ENCODE measurements at regions not wholly inside any gene's neighbourhood (a gene's known extent, or its start where the extent isn't known, plus 50 kb on each side); places are given as distances from the start of the nearest gene placed in this dataset.
"Not testable (repeated sequence)": the region's sequence is repeated elsewhere in the genome, so short reads cannot be mapped to it uniquely, and the experiment has no call there.

DNA sequence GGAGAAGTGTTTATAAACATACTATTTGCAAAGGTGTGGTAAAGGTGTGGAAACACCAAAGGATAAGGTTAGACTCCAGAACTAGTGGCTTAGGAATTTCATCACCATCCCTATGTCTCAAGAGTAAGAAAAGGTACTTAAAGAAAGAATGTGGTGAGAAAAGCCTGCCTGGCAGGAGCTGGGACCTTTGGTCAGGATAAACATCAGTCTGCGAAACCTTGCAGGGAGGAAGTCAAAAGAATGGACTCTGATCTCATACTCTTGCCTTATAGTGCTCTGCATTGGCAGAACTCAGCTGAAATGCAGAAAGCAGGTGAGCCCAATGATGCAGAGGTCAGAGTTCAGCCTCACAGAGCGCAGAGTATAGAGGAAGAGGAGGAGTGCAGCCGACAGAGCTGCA, 97.2 kb upstream of the NR3C2 start:
- Histone ChIP-seq H3K4me3 (no peak overlapping the region), H3K27ac (no peak overlapping the region), H3K9me3 (ENCODE audit: low read depth) (no peaks in the 10 kb centered on the region), H3K4me1 (ENCODE audit: low read depth) (no peaks in the 10 kb centered on the region), H3K27me3 (no peaks in the 10 kb centered on the region), H3K36me3 (no peaks in the 10 kb centered on the region)
- DNase-seq (ENCODE audit: low read depth in 1 of 2, low spot score in 1 of 2), result no peak
- TF ChIP-seq, protein P1, sequence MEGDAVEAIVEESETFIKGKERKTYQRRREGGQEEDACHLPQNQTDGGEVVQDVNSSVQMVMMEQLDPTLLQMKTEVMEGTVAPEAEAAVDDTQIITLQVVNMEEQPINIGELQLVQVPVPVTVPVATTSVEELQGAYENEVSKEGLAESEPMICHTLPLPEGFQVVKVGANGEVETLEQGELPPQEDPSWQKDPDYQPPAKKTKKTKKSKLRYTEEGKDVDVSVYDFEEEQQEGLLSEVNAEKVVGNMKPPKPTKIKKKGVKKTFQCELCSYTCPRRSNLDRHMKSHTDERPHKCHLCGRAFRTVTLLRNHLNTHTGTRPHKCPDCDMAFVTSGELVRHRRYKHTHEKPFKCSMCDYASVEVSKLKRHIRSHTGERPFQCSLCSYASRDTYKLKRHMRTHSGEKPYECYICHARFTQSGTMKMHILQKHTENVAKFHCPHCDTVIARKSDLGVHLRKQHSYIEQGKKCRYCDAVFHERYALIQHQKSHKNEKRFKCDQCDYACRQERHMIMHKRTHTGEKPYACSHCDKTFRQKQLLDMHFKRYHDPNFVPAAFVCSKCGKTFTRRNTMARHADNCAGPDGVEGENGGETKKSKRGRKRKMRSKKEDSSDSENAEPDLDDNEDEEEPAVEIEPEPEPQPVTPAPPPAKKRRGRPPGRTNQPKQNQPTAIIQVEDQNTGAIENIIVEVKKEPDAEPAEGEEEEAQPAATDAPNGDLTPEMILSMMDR (IDR thresholded peaks at IDR 0.05; ENCODE audit: low read depth, low read length), result no peak

DNA sequence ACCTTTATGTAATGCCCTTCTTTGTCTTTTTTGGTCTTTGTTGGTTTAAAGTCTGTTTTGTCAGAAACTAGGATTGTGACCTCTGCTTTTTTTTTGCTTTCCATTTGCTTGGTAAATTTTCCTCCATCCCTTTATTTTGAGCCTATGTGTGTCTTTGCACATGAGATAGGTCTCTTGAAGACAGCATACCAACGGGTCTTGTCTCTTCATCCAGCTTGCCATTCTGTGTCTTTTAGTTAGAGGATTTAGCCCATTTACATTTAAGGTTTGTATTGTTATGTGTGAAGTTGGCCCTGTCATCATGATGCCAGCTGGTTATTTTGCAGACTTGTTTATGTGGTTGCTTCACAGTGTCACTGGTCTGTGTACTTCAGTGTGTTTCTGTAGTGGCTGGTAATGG, 91.6 kb upstream of the NR3C2 start:
- H3K4me1 ChIP-seq (ENCODE audit: low read depth); H3K9me3 ChIP-seq (ENCODE audit: low read depth); H3K36me3 ChIP-seq; H3K4me3 ChIP-seq; DNase-seq (ENCODE audit: low read depth in 1 of 2, low spot score in 1 of 2); H3K27ac ChIP-seq; H3K27me3 ChIP-seq: not testable (repeated sequence)

DNA sequence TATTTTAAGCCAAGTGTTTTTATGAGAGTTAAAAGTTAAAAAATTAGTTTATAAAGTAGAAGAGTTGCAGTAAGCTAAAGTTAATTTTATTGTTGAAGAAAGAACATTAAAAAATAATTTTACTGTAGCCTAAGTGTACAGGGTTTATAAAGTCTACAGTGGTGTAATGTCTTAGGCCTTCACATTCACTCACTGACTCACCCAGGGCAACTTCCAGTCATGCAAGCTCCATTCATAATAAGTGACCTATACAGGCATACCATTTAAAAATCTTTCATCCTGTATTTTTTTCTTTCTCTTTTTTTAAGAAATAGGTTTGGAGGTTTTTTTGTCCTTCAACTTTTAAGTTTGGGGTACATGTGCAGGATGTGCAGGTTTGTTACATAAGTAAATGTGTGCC, 87.9 kb upstream of the NR3C2 start:
- H3K4me1 ChIP-seq (ENCODE audit: low read depth), result no peaks in the 10 kb centered on the region
- no peak overlapping the region for H3K27ac ChIP-seq
- H3K27me3 ChIP-seq, result no peaks in the 10 kb centered on the region
- H3K36me3 ChIP-seq, result no peaks in the 10 kb centered on the region
- H3K4me3 ChIP-seq, result no peak overlapping the region
- no peak for DNase-seq (ENCODE audit: low read depth in 1 of 2, low spot score in 1 of 2)
- TF ChIP-seq, protein P1 (IDR thresholded peaks at IDR 0.05; ENCODE audit: low read depth, low read length), result no peak
- H3K9me3 ChIP-seq (ENCODE audit: low read depth), result no peaks in the 10 kb centered on the region

DNA sequence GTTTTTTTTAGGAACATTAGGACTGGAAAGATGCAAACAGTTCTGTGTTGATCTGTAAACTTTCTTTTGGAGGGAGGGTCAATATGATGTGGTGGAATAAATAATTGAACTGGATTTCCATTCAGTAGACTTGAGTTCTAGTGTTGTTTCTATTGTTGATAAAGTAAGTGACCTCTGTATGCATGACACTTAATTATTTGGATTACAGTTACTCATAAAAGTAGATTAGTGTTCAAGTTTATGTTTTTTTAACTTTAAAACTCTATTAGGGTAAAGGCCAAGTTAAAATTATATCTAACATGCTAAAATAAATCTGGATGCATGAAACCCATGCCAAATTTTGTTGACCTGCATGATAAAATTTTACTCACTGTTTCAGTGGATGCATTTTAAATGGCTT, 85.4 kb upstream of the NR3C2 start:
- H3K27me3 ChIP-seq, result no peaks in the 10 kb centered on the region
- H3K36me3 ChIP-seq, result no peaks in the 10 kb centered on the region
- no peaks in the 10 kb centered on the region for H3K4me1 ChIP-seq (ENCODE audit: low read depth)
- TF ChIP-seq, protein P1 (IDR thresholded peaks at IDR 0.05; ENCODE audit: low read depth, low read length), result no peak
- H3K27ac ChIP-seq, result no peak overlapping the region
- H3K9me3 ChIP-seq (ENCODE audit: low read depth), result no peaks in the 10 kb centered on the region
- H3K4me3 ChIP-seq, result no peak overlapping the region
- no peak for DNase-seq (ENCODE audit: low read depth in 1 of 2, low spot score in 1 of 2)

DNA sequence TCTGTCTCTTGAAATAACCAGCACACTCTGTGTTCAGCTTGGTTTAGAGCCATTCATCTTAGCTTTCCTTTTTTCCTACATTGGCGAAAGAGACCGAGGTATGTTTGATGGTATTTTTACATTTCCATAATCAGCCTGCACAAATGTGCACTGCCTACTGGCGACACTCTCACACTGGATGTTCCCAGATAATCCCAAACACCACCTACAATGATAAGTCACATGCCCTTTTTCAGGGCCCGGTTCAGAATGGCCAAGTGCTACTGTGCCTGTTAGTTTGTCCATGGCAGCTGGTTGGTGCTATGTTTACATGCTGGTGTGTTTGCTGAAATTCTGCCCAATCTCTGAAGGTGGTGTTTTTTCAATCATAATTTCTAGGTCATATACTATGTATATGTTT, 80.8 kb upstream of the NR3C2 start:
- TF ChIP-seq, protein P1 (IDR thresholded peaks at IDR 0.05; ENCODE audit: low read depth, low read length), result no peak
- no peaks in the 10 kb centered on the region for H3K4me1 ChIP-seq (ENCODE audit: low read depth)
- no peak for DNase-seq (ENCODE audit: low read depth in 1 of 2, low spot score in 1 of 2)
- no peak overlapping the region for H3K4me3 ChIP-seq
- no peak overlapping the region for H3K27ac ChIP-seq
- no peaks in the 10 kb centered on the region for H3K36me3 ChIP-seq
- no peaks in the 10 kb centered on the region for H3K27me3 ChIP-seq
- H3K9me3 ChIP-seq (ENCODE audit: low read depth), result no peaks in the 10 kb centered on the region

DNA sequence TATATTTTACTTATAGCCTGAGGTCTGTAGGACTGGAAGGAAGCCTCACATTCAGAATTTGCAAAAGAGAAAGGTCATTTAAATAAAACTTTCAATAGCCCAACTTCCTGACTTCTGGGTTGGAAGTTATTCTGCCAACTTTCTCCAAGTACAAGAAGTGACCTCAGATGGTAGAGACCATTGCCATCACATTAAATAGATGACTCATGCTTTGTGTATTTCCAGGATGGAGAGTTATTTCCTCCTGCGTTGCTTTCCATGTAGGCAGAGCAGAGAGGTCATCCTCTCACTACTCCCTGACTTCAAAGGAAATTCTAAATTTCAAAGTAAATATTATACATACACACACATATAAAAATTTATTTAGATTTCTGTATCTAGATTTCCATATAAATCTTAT, 73.0 kb upstream of the NR3C2 start:
- TF ChIP-seq, protein P1 (IDR thresholded peaks at IDR 0.05; ENCODE audit: low read depth, low read length), result no peak
- Histone ChIP-seq H3K9me3 (ENCODE audit: low read depth) (no peaks in the 10 kb centered on the region), H3K4me3 (no peak overlapping the region), H3K4me1 (ENCODE audit: low read depth) (peaks cover 5% of the 10 kb centered on the region), H3K36me3 (no peaks in the 10 kb centered on the region), H3K27me3 (no peaks in the 10 kb centered on the region), H3K27ac (no peak overlapping the region)
- DNase-seq (ENCODE audit: low read depth in 1 of 2, low spot score in 1 of 2), result peak in 1 of 2 donors; percentile 24
